NCI-H1417 treated with DMSO at 0.1 percent for 48 hours (cell line): ENCODE measurements at regions not wholly inside any gene's neighbourhood (a gene's known extent, or its start where the extent isn't known, plus 50 kb on each side); places are given as distances from the start of the nearest gene placed in this dataset.
"Not testable (repeated sequence)": the region's sequence is repeated elsewhere in the genome, so short reads cannot be mapped to it uniquely, and the experiment has no call there.

Experiments
- DNase-seq: peaks from one replicate; lab custom pipeline; 2025; lab: John Stamatoyannopoulos, UW

- DNase-seq = not testable (repeated sequence)
Measured at GRCh38 chr3:192968901-192969300, 51.2 kb upstream of the MB21D2 start.

- no peak for DNase-seq
Measured at GRCh38 chr3:192980632-192981031, 63.0 kb upstream of the MB21D2 start.

GRCh38 chr3:192986379-192986778, 68.7 kb upstream of the MB21D2 start:
- no peak for DNase-seq

GRCh38 chr3:192991356-192991755, 73.7 kb upstream of the MB21D2 start:
- DNase-seq = no peak

DNA sequence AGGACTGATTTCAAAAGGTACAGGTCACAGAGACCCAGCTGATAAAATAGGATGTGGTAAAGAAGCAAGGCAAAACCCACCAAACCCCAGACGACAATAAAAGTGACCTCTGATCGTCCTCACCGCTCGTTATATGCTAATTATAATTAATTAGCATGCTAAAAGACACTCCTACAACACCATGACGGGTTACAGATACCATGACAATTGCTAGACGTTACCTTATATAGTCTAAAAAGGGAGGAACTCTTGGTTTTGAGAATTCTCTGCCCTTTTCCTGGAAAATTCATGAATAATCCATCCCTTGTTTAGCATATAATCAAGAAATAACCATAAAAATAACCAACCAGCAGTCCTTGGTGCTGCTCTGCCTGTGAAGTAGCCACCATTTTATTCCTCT, 74.7 kb upstream of the MB21D2 start:
- DNase-seq = no peak

- DNase-seq = no peak
Measured at GRCh38 chr3:192993411-192993810, 75.8 kb upstream of the MB21D2 start.

DNA sequence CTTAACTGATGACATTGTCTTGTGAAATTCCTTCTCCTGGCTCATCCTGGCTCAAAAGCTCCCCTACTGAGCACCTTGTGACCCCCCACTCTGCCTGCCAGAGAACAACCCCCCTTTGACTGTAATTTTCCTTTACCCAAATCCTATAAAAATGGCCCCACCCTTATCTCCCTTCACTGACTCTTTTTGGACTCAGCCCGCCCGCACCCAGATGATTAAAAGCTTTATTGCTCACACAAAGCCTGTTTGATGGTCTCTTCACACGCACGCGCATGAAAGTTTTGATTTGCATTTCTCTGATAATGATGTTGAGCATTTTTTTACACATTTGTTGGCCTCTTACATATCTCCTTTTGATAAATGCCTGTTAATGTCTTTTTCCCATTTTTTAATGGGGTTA, 83.5 kb upstream of the MB21D2 start:
- DNase-seq = not testable (repeated sequence)

DNA sequence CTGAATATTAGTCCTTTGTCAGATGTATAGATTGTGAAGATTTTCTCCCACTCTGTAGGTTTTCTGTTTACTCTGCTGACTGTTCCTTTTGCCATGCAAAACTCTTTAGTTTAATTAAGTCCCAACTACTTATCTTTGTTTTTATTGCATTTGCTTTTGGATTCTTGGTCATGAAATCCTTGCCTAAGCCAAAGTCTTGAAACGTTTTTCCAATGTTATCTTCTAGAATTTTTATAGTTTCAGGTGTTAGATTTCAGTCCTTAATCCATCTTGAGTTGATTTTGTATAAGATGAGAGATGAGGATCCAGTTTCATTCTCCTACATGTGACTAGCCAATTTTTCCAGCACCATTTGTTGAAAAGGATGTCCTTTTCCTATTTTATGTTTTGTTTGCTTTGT, 86.0 kb upstream of the MB21D2 start:
- not testable (repeated sequence) for DNase-seq

- no peak for DNase-seq
Measured at GRCh38 chr3:193008654-193009053, 91.0 kb upstream of the MB21D2 start.

DNA sequence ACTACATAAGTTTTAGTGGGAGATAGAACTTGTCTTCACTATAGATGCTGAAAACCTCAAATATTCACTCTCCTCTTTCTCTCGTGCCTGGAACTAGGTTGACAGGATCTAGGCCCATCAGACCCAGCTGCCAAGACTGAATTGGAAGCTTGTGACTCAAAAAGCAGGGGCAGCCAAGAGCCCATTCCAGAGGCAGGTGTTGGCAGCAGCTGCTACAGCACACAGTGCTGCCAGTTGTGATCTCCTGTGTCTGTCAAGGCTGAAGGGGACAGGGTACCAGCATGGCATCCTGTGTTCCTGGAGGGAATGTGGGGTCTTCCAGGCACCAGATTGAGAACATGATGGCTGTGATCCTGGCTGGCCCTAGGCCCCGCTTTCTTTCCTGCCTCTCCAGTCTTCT, 92.5 kb upstream of the MB21D2 start:
- no peak for DNase-seq

- no peak for DNase-seq
Measured at GRCh38 chr3:193011958-193012357, 94.3 kb upstream of the MB21D2 start.

DNA sequence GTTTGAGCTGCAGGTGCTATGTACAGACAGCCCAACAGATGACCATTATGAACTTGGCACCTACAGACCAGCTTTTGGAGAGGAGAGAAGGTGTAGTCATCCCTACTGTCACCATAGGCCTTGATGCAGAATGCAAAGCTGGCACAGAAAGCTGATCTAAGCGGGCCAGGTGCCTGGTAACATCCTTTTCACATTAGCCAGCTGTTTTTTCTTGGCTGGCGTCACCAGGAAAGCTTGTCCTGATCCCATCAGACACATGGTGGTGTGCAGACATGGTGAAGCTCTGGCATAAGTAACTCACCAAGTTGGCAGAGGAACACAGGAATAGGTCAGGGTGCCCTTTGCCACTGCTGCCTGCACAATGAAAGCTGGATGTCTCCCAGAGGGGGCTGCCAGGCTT, 97.2 kb upstream of the MB21D2 start:
- no peak for DNase-seq

GRCh38 chr3:193016437-193016901, 98.8 kb upstream of the MB21D2 start:
- DNase-seq = peak; percentile 36

GRCh38 chr3:193021506-193022010, 103.9 kb upstream of the MB21D2 start:
- DNase-seq = no peak

DNA sequence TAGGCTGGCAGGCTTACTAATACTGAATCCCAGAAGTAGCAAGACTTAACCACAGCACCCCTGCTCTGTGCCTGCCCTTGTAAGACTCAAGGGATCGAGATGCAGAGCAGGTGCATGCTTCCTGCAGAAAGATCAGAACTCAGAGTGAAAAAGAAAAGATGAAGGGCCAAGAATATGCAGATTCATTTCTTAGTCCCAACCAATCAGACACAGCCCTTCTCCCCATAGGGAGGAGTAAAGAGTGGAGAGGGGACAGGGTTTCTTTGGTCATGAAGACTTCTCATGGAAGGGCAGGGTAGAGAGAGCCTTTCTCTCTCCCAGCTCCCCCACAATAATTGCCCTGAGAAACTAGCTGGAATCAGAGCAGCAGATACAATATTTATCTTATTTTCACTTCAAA, 105.6 kb upstream of the MB21D2 start:
- DNase-seq = no peak

- no peak for DNase-seq
Measured at GRCh38 chr3:193028258-193028657, 110.6 kb upstream of the MB21D2 start.

GRCh38 chr3:193029800-193030199, 112.1 kb upstream of the MB21D2 start:
- peak; percentile 4 for DNase-seq

- no peak for DNase-seq
Measured at GRCh38 chr3:193030276-193030675, 112.6 kb upstream of the MB21D2 start.

DNA sequence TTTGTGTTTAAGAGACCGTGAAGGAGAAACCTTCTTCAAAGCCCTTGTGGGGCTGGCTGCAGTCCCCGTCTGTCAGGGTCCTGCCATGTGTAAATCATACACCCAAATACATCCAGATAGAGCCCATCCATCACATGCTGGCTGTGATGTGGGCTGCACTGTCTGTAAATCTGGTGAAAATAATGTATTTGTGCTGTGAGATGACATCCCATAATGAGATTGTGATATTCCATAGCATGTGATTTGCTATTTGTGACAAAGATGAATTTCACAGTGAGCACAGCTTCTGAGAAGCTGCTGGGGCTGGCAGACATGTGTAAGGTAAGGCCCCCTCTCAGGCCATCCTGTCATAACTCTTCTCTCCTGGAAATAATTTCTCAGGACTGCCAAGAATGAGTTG, 114.3 kb upstream of the MB21D2 start:
- DNase-seq = no peak

DNA sequence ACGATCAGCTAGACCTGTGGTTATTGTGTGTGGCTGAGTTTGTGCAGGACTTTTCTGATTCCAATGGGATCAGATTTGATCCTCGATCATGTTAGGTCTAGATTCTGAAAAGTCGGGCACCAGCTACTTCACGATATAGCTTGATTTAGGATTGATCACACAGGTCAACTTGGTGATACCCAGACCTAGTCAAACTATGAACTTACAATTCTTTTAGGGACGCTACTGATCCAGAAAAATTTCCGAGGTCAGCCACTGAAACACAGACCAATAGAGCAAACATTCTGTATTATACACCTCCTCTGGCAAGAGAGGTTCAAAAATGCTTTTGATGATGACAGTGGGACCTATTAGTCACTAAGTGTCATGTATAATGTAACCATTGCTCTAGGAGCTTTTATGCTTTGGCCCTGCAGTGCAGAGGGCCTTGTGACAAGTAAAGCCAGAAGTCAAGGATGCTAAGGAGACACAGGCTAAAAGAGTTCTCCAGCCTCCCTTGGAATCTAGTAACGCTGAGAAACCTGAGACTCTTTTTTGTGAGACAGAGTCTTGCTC, 115.6 kb upstream of the MB21D2 start:
- no peak for DNase-seq

GRCh38 chr3:193037828-193038227, 120.2 kb upstream of the MB21D2 start:
- DNase-seq = not testable (repeated sequence)

GRCh38 chr3:193039058-193039457, 121.4 kb upstream of the MB21D2 start:
- DNase-seq = no peak

GRCh38 chr3:193040836-193041672, 123.4 kb upstream of the MB21D2 start:
- peak; percentile 25 for DNase-seq
